ENCODE measurements at regions not wholly inside any gene's neighbourhood (a gene's known extent, or its start where the extent isn't known, plus 50 kb on each side); places are given as distances from the start of the nearest gene placed in this dataset.
"Not testable (repeated sequence)": the region's sequence is repeated elsewhere in the genome, so short reads cannot be mapped to it uniquely, and the experiment has no call there.

DNA sequence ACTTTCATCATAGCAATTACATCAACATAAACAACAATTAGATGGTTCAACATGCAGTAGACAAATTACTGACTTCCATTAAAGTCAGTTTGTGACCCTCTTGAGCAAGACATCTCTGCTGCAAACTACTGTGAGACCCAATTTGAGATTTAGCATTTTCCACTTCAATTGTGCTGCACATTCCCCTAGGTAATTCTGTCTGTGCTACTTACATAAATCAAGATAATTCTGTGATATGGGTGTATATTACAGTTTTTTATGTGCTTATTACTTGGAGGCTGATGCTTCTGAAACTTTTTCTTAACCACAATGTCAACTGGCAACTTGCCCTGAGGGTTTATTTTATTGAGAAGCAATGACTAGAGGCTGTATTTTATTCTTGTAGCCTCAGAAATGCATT lies 1714.4 kb downstream of the OLFM4 start:
- no peak for DNase-seq

GRCh38 chr13:54744747-54745146 lies 1716.1 kb downstream of the OLFM4 start:
- DNase-seq = no peak

DNA sequence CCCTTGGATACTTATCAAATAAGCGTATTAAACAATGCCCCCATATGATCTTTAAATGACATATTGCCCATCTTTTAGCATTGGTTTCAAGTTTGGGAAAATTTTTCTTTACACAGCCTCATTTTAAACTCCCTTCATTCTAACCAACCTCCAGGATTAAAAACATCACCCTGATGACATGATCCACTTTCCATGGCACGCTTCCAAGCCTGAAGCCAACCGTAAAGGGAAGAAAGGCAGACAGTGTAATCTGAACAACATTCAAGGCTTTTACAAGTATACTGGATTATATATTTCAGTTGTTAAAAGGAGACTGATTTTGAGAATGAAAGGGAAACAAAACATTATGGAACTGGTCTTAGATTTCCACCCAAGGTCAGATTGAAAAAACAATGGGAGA lies 1721.9 kb downstream of the OLFM4 start:
- DNase-seq = peak in 1 of 2 experiments; percentile 4

DNA sequence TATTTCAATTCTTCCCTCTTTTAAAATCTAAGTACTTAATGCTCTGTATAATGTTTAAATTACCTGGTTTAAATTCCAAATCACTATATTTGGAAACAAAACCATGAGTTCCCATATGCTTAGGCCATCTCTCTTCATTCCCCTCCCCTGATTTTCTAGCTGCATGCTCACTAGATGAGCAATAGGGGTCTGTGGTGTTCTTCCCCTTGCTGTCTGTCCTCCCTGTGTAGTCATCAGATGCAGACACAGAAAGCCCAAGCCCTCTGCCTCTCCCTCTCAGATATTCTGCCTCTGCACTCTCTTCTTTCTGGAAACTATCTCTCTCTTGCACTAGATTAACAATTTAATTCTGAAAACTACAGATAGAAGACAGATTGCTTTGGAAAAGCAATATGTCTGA lies 1730.2 kb downstream of the OLFM4 start:
- DNase-seq = no peak

- no peak for DNase-seq
Measured at GRCh38 chr13:54768214-54768613, 1739.6 kb downstream of the OLFM4 start.

DNA sequence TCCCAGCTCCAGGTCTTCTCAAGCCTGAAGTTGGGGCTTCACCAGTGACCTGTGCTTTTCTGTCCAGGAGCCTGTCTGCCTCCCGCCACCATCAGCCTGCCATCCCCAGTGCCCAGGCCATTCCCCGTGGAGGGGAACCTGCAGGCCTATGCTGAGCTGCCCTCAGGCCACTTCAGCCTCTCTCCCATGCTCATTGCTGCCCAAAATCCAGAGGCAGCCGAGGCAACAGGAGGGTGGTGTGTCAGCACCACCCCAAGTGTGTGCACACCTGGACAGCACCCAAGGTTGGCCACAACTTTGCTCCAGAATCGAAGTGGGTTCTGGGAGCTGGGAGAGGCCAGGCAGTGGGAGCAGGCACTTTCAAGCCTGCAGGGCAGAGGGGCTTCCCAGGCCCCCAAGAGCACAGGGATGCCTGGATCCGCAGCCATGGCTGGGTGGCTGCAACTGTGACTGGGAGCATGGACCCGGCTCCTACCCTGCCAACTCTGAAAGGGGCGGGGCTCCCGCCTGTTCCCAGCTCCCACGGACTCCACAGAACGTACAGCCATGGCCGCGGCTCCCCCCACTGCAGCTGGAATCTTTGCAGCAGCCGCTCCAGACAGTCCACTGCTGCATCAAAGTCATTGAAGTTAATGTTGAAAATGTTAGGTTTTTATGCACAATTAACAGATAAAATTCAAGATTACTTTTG lies 1747.0 kb downstream of the OLFM4 start:
- no peak for DNase-seq

GRCh38 chr13:54787754-54788153 lies 1759.1 kb downstream of the OLFM4 start:
- DNase-seq = no peak

- DNase-seq = no peak
Measured at GRCh38 chr13:54799621-54800226, 1771.1 kb downstream of the OLFM4 start.

- no peak for DNase-seq
Measured at GRCh38 chr13:54802226-54802625, 1773.6 kb downstream of the OLFM4 start.

DNA sequence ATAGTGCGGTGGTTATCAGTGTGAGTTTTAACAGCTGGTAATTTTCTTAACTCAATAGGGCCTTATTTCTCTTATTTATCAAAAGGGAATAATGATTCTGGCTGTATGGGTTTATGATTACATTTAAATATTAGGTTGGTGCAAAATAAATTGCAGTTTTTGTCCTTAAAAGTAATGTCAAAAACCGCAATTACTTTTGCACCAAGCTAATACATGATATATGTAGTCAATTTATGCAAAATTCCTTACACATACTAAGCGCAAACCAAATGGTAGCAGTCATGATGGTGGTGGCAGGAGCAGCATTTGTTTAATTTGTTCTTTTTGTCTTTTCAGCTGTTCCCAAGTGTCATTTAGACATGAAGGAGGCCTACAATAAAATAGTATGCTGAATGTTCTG lies 1777.1 kb downstream of the OLFM4 start:
- DNase-seq = no peak

GRCh38 chr13:54821938-54822470 lies 1793.4 kb downstream of the OLFM4 start:
- DNase-seq = peak; percentile 16 to 38

GRCh38 chr13:54829391-54830068 lies 1800.9 kb downstream of the OLFM4 start:
- DNase-seq = not testable (repeated sequence)

GRCh38 chr13:54836273-54836672 lies 1807.7 kb downstream of the OLFM4 start:
- DNase-seq = no peak

- no peak for DNase-seq
Measured at GRCh38 chr13:54841682-54842081, 1813.1 kb downstream of the OLFM4 start.

DNA sequence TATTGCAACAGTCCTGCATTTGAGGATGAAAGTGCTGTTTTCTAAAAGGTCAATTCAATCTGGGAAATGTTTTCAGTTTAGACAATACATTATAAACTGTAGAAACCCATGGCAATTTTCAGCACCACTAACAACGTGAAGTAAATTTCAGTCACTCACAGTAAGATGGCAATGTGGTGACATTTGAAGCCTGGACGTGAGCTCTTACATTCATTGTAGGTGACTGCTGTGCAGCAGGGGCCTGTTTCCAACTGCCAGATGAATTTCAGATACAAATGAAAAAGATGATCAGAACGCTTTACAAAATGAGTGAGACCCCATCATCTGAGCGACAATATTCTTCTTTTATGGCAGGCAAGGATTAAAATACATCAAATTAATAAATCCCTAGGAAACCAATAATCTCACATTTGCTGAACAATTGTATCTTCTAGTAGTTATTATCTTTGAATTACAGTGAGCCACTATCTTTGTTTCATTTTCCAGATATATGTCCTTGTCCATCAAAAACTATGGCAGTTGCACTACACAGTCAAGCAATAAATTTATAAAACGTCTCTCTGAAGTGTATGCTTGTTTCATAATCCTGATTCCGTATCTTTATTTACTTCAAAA lies 1816.8 kb downstream of the OLFM4 start:
- no peak for DNase-seq

DNA sequence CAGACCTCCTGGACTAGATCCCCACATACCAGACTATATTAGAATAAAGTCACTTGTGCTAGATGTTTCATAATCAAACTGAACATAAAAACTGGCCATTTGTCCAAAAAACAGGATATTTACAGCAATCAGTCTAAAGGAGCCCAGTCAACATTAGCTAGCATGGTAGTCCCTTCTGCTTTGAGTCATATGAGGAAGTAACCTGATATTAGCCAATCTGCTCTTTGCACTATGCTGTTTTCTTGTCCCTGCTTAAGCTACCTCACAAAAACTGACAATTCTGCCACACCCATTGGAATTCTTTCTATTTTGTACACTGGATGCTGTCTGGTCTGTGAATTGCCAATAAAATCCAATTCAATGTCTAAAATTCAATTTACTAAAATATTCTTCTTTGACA lies 1824.2 kb downstream of the OLFM4 start:
- DNase-seq = no peak

DNA sequence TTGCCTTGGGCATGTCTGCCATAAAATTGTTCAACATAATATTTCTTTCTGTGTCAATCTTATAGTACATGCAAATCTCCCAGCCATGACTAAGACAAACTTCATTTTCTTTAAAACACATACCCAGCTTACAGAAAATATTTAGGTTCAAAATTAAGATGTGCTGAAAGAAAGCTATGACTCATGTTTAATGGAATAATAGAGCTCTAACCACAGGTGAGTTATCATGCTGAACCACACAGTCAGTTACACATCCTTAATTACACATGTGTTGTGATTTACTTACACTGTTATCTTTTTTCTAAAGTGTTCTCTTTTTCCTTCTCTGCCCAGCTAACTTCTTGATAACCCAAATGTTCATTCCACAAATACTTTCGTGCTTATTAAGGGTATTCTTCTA lies 1831.2 kb downstream of the OLFM4 start:
- DNase-seq = no peak

- DNase-seq = no peak
Measured at GRCh38 chr13:54875111-54875510, 1846.5 kb downstream of the OLFM4 start.

GRCh38 chr13:54879036-54879435 lies 1850.4 kb downstream of the OLFM4 start:
- DNase-seq = no peak

DNA sequence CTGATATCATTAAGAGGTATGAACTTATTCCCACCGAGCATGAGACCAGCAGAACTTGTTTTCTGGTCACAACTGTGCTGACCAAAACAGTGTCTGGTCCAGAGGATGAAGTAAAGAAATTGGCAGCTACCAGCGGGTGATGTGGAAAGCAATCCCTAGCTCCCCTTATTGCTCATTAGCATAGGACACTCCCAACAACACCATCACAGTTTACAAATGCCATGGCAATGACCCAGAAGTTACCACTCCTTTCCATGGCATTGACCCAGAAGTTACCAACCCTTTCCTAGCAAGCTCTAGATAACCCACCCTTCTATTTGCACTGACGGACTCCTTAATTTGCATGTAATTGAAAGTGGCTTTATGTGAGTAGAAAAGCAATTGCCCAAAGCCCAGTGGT lies 1856.1 kb downstream of the OLFM4 start:
- no peak for DNase-seq

GRCh38 chr13:54890976-54891375 lies 1862.4 kb downstream of the OLFM4 start:
- DNase-seq = no peak

DNA sequence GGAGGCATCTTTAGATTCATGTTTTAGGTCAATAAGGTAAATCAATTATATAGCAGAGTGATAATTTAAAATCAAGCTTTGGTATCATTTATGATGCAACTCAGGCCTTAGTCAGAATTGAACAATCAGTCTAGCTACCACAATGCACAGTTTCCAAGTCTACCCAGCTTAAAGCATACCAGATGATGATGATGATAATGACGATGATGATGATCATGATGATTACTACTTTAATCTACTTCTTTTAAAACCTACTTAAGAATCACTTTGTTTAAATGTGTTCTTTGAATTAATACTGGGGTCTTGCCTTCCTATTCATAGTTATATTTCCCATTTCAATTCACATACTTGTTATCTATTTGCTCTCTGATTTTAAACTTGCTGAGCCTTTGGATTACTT lies 1872.7 kb downstream of the OLFM4 start:
- DNase-seq = no peak

GRCh38 chr13:54912367-54912766 lies 1883.8 kb downstream of the OLFM4 start:
- no peak for DNase-seq

GRCh38 chr13:54913668-54914067 lies 1885.1 kb downstream of the OLFM4 start:
- no peak for DNase-seq
